Vagina (tissue), 2 donors: ENCODE measurements at regions not wholly inside any gene's neighbourhood (a gene's known extent, or its start where the extent isn't known, plus 50 kb on each side); places are given as distances from the start of the nearest gene placed in this dataset.

Source experiments
- DNase-seq, 2 donors: peaks; one replicate each; pipeline ENCODE4 v3.0.0-alpha.2; 2017; ENCODE audit errors: extremely low spot score in 2 of 2
- H3K27ac ChIP-seq: fragments of 200-600 bp; sonication (generic); one replicate; pipeline ENCODE4 v1.5.1; 2019
- H3K27me3 ChIP-seq: fragments of 200-600 bp; sonication (generic); one replicate; pipeline ENCODE4 v1.5.1; 2019
- H3K36me3 ChIP-seq, 2 donors: fragments of 200-600 bp; sonication (generic); one replicate each; pipeline ENCODE4 v1.5.1; 2017 to 2019
- H3K4me1 ChIP-seq: fragments of 200-600 bp; sonication (generic); one replicate; pipeline ENCODE4 v1.5.1; 2019
- H3K4me3 ChIP-seq, 2 donors: fragments of 200-600 bp; sonication (generic); 1 replicate in 1 of 2; 2 replicates in 1 of 2; pipeline ENCODE4 v1.5.1; 2016 to 2019
- H3K9me3 ChIP-seq: fragments of 200-600 bp; sonication (generic); one replicate; pipeline ENCODE4 v1.5.1; 2019
- CTCF ChIP-seq, 3 experiments: fragments of 450-650 bp in 2 of 3; fragments of 200-600 bp in 1 of 3; sonication (generic) in 1 of 3; IDR thresholded peaks; one replicate each; pipeline ENCODE4 v1.5.1; 2017 to 2019; ENCODE audit warnings: antibody characterized with exemption in 3 of 3, mild to moderate bottlenecking in 2 of 3, moderate library complexity in 2 of 3
- POLR2A ChIP-seq, 2 donors: fragments of 450-650 bp; IDR thresholded peaks; one replicate each; pipeline ENCODE4 v1.6.1; 2017; ENCODE audit warnings: antibody characterized with exemption in 2 of 2, mild to moderate bottlenecking in 2 of 2, moderate library complexity in 2 of 2
- POLR2AphosphoS5 ChIP-seq, 2 donors: sonication (generic); formaldehyde crosslinking; IDR thresholded peaks; one replicate each; pipeline ENCODE4 v1.9.0; 2017; ENCODE audit warnings: antibody characterized with exemption in 2 of 2, mild to moderate bottlenecking in 2 of 2, low read depth in 1 of 2; ENCODE audit not compliant: insufficient read depth in 1 of 2
- intact Hi-C: fragments of 100-400 bp; cut with DNase I; formaldehyde crosslinking; loops from one replicate; pipeline ENCODE4 v1.15.1; 2023

GRCh38 chr12:113561068-113561780 lies 89.6 kb upstream of the LHX5 start:
- H3K27ac ChIP-seq, result no peak overlapping the region
- no peak overlapping the region for H3K4me3 ChIP-seq
- intact Hi-C loops, result no loop called here
- H3K36me3 ChIP-seq, result no peaks in the 10 kb centered on the region
- no peaks in the 10 kb centered on the region for H3K27me3 ChIP-seq
- TF ChIP-seq POLR2A (IDR thresholded peaks at IDR 0.05), result no peak
- TF ChIP-seq POLR2AphosphoS5 (IDR thresholded peaks at IDR 0.05; ENCODE audit: insufficient read depth in 1 of 2, low read depth in 1 of 2), result no peak
- no peak for TF ChIP-seq CTCF (IDR thresholded peaks at IDR 0.05)
- no peak for DNase-seq
- H3K9me3 ChIP-seq, result no peaks in the 10 kb centered on the region
- no peaks in the 10 kb centered on the region for H3K4me1 ChIP-seq

GRCh38 chr12:113559466-113559865 lies 87.8 kb upstream of the LHX5 start:
- no peaks in the 10 kb centered on the region for H3K4me1 ChIP-seq
- no peaks in the 10 kb centered on the region for H3K27me3 ChIP-seq
- no peak for TF ChIP-seq CTCF (IDR thresholded peaks at IDR 0.05)
- TF ChIP-seq POLR2A (IDR thresholded peaks at IDR 0.05), result no peak
- no peak for TF ChIP-seq POLR2AphosphoS5 (IDR thresholded peaks at IDR 0.05; ENCODE audit: insufficient read depth in 1 of 2, low read depth in 1 of 2)
- intact Hi-C loops, result no loop called here
- H3K9me3 ChIP-seq, result no peaks in the 10 kb centered on the region
- no peak overlapping the region for H3K4me3 ChIP-seq
- H3K36me3 ChIP-seq, result no peaks in the 10 kb centered on the region
- no peak for DNase-seq
- H3K27ac ChIP-seq, result no peak overlapping the region

- TF ChIP-seq POLR2AphosphoS5 (IDR thresholded peaks at IDR 0.05; ENCODE audit: insufficient read depth in 1 of 2, low read depth in 1 of 2) (no peak), POLR2A (IDR thresholded peaks at IDR 0.05) (no peak), CTCF (IDR thresholded peaks at IDR 0.05) (no peak)
- Histone ChIP-seq H3K27me3 (no peaks in the 10 kb centered on the region), H3K27ac (no peak overlapping the region), H3K9me3 (no peaks in the 10 kb centered on the region), H3K4me3 (no peak overlapping the region), H3K36me3 (no peaks in the 10 kb centered on the region), H3K4me1 (no peaks in the 10 kb centered on the region)
- intact Hi-C loops, result no loop called here
- DNase-seq, result no peak
Observed at GRCh38 chr12:113555226-113555625, 83.6 kb upstream of the LHX5 start.

GRCh38 chr12:113552760-113553159 lies 81.1 kb upstream of the LHX5 start:
- no peaks in the 10 kb centered on the region for H3K27me3 ChIP-seq
- H3K27ac ChIP-seq, result no peak overlapping the region
- no peaks in the 10 kb centered on the region for H3K4me1 ChIP-seq
- intact Hi-C loops, result no loop called here
- no peak overlapping the region for H3K4me3 ChIP-seq
- DNase-seq, result no peak
- no peaks in the 10 kb centered on the region for H3K9me3 ChIP-seq
- TF ChIP-seq POLR2AphosphoS5 (IDR thresholded peaks at IDR 0.05; ENCODE audit: insufficient read depth in 1 of 2, low read depth in 1 of 2) (no peak), CTCF (IDR thresholded peaks at IDR 0.05) (no peak), POLR2A (IDR thresholded peaks at IDR 0.05) (no peak)
- H3K36me3 ChIP-seq, result no peaks in the 10 kb centered on the region

GRCh38 chr12:113551563-113551962 lies 79.9 kb upstream of the LHX5 start:
- DNase-seq, result no peak
- Histone ChIP-seq H3K27ac (no peak overlapping the region), H3K36me3 (no peaks in the 10 kb centered on the region), H3K4me3 (no peak overlapping the region), H3K9me3 (no peaks in the 10 kb centered on the region), H3K4me1 (no peaks in the 10 kb centered on the region), H3K27me3 (no peaks in the 10 kb centered on the region)
- intact Hi-C loops, result no loop called here
- TF ChIP-seq POLR2A (IDR thresholded peaks at IDR 0.05), result no peak
- no peak for TF ChIP-seq POLR2AphosphoS5 (IDR thresholded peaks at IDR 0.05; ENCODE audit: insufficient read depth in 1 of 2, low read depth in 1 of 2)
- no peak for TF ChIP-seq CTCF (IDR thresholded peaks at IDR 0.05)
